Mucosa of descending colon (tissue), 3 donors: ENCODE measurements at regions not wholly inside any gene's neighbourhood (a gene's known extent, or its start where the extent isn't known, plus 50 kb on each side); places are given as distances from the start of the nearest gene placed in this dataset.

Experiments
- ATAC-seq: fragments of 200-7000 bp; cut with Tn5 transposase; one replicate; pipeline ENCODE4 v1.9.1; 2020; ENCODE audit warnings: mild to moderate bottlenecking, moderate library complexity
- DNase-seq, 3 donors: peaks; one replicate each; pipeline ENCODE4 v3.0.0-alpha.2; 2020
- H3K36me3 ChIP-seq: fragments of 200-600 bp; one replicate; pipeline ENCODE4 v1.8.0; 2021; ENCODE audit warnings: low read depth, mild to moderate bottlenecking
- H3K4me1 ChIP-seq: fragments of 200-600 bp; one replicate; pipeline ENCODE4 v1.8.0; 2021; ENCODE audit warnings: low read depth, mild to moderate bottlenecking
- H3K4me3 ChIP-seq: fragments of 200-600 bp; one replicate; pipeline ENCODE4 v1.8.0; 2021; ENCODE audit warnings: mild to moderate bottlenecking
- H3K9me3 ChIP-seq: fragments of 200-600 bp; one replicate; pipeline ENCODE4 v1.8.0; 2021; ENCODE audit warnings: mild to moderate bottlenecking
- intact Hi-C, 2 donors: fragments of 100-400 bp; cut with DNase I in 1 of 2; cut with micrococcal nuclease in 1 of 2; formaldehyde crosslinking; loops; one replicate each; pipeline versions ENCODE4 v1.11.0 to v1.11.1; 2022; cut with DNase I, micrococcal nuclease
- TF ChIP-seq, protein P1 (sequence below): fragments of 200-600 bp; IDR thresholded peaks from one replicate; pipeline ENCODE4 v1.8.0; 2022; ENCODE audit warnings: antibody characterized with exemption, mild to moderate bottlenecking
- donor health status: DM: no; HTN: no; CAD: no; lungs with moderate emphysema.
- donor health status: DM: no; HTN: no; CAD: no.
- donor health status: DM: no; HTN: yes; CAD: no.

DNA sequence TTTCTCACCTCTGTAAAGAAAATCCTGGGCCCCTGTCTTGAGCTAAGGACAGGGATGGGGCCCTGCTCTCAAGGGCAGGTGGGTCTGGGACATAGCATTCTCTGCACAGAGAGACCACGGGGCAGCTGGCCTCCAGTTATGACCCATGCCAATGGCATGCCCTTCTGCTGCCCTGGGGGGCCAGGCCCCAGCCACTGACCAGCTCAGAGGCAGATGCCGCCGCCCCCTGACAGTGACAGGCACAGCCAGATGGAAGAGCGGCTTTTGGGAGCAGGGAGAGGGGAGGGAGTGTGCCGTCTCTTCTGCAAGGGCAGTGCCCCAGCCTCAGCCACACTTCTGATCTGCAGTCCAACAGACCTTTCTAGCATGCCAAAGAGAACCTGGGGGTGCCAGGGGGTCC lies 114.8 kb upstream of the NAV2 start:
- no peaks in the 10 kb centered on the region for H3K4me1 ChIP-seq
- no peak for ATAC-seq
- intact Hi-C loops: no loop called here
- H3K36me3 ChIP-seq: no peaks in the 10 kb centered on the region
- no peaks in the 10 kb centered on the region for H3K9me3 ChIP-seq
- no peak for DNase-seq
- H3K4me3 ChIP-seq: no peak overlapping the region
- TF ChIP-seq, protein P1, sequence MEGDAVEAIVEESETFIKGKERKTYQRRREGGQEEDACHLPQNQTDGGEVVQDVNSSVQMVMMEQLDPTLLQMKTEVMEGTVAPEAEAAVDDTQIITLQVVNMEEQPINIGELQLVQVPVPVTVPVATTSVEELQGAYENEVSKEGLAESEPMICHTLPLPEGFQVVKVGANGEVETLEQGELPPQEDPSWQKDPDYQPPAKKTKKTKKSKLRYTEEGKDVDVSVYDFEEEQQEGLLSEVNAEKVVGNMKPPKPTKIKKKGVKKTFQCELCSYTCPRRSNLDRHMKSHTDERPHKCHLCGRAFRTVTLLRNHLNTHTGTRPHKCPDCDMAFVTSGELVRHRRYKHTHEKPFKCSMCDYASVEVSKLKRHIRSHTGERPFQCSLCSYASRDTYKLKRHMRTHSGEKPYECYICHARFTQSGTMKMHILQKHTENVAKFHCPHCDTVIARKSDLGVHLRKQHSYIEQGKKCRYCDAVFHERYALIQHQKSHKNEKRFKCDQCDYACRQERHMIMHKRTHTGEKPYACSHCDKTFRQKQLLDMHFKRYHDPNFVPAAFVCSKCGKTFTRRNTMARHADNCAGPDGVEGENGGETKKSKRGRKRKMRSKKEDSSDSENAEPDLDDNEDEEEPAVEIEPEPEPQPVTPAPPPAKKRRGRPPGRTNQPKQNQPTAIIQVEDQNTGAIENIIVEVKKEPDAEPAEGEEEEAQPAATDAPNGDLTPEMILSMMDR: no peak

DNA sequence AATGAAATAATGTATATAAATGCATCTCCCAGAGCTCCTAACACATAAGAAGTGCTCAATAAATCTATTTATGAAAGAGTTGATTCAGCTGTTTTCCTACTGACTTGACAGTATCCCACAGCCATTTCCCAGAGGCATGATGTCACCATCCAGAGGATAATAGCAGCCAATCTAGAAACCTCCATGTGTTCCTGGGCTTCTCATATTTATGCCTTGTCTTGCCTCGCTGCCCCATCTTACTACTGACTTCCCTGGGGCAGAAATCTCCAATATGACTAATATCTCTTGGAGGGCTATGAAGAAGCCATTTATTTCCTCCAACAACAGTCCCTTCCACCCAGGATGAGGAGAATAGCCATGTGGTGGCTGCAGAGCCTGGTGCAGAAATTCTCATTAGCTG lies 115.4 kb upstream of the NAV2 start:
- intact Hi-C loops: no loop called here
- Histone ChIP-seq H3K36me3 (no peaks in the 10 kb centered on the region), H3K4me3 (no peak overlapping the region), H3K4me1 (no peaks in the 10 kb centered on the region), H3K9me3 (no peaks in the 10 kb centered on the region)
- TF ChIP-seq, protein P1: no peak
- DNase-seq (no peak), ATAC-seq (no peak)

DNA sequence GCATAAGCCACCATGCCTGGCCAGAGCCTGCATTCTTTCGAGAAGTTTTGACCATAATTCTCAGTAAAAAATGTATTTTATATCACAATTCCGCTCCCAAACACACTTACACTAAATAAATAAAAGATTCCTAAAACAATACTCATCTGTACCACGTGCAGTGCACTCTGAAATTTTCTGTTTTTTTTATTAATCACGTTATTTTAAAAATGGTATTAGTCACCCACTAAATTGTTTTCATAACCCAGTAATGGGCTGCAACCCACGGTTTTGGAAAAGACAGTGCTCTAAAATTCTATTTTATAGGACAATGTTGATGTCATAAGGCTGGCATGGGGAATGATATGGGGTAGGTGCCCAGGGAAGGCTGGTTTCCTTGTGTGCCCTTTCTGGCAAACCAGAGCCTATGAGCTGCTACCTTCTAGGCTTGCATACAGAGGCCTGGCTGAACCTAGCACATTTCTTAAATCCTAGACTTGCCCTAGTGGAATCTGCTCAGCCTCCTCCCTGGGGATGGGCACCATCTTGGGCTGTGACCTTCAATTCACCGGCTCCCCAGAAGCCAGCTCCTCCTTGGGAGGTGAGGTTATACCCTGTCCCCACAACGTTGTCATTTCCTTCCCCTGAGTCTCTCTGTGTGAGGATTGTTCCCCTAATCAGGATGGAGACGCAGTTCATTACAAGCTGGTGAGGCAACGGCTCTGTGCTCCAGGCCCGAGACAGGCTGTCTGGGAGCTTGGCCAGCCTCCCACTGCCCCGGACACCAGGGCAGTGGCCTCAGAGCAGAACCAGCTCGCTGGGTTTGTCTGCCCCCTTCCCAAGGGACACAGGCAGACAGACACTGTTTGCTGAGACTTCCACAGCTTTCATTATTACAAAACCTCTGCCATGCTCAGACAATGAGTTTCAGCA lies 116.5 kb upstream of the NAV2 start:
- Histone ChIP-seq H3K4me3 (no peak overlapping the region), H3K4me1 (no peaks in the 10 kb centered on the region), H3K36me3 (no peaks in the 10 kb centered on the region), H3K9me3 (no peaks in the 10 kb centered on the region)
- intact Hi-C loops: no loop called here
- TF ChIP-seq, protein P1: no peak
- DNase-seq: no peak
- ATAC-seq: peak; percentile 38

DNA sequence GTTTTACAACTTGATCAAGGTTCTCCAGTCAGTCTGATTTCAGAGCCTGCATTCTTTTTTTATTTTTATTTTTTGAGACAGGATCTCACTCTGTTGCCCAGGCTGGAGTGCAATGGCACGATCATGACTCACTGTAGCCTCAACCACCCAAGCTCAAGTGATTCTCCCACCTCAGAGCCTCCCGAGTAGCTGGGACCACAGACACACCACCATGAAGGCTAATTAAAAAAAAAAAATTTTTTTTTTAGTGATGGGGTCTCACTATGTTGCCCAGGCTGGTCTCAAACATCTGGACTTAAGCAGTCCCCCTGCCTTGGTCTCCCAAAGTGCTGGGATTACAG lies 117.2 kb upstream of the NAV2 start:
- intact Hi-C loops: no loop called here
- TF ChIP-seq, protein P1: no peak
- ATAC-seq: no peak
- Histone ChIP-seq H3K4me3 (no peak overlapping the region), H3K4me1 (no peaks in the 10 kb centered on the region), H3K36me3 (no peaks in the 10 kb centered on the region), H3K9me3 (no peaks in the 10 kb centered on the region)
- no peak for DNase-seq

DNA sequence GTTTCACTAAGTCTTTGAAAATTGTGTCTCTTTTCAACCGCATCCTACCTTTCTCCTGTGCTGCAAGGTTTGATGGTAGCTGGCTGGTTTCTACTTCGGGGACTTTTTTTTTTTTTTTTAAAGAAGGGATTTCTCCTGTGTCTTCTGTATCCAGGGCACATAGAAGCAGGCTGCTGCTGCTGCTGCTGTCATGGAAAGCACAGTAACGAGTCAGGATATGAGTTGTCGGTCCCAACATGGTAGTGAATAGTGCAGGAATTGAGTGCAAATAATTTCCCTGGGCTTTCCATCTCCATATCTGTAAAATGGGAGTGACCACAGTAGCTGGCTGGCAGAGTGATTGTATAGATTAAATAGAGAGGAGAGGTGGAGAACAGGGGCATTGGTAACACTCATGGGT lies 118.3 kb upstream of the NAV2 start:
- Histone ChIP-seq H3K4me3 (no peak overlapping the region), H3K4me1 (no peaks in the 10 kb centered on the region), H3K36me3 (no peaks in the 10 kb centered on the region), H3K9me3 (no peaks in the 10 kb centered on the region)
- TF ChIP-seq, protein P1: no peak
- ATAC-seq (no peak), DNase-seq (no peak)
- intact Hi-C loops: no loop called here

DNA sequence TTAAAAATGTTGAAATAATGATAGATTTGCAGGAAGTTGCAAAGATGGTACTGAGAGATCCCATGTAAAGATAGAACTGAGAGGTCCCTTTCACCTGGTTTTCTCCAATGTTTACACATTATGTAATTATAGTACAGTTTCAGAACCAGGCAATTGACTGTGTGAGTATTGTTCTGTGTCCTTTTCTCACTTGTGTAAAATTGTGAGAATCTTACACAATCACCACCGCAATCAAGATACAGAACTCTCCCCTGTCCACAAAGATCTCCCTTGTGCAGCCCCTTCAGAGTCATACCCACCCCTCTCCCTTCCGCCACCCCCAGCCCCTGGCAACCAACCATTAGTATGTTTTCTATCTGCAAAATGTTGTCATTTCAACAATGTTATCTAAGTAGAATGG lies 119.8 kb upstream of the NAV2 start:
- Histone ChIP-seq H3K4me3 (no peak overlapping the region), H3K36me3 (no peaks in the 10 kb centered on the region), H3K9me3 (no peaks in the 10 kb centered on the region), H3K4me1 (no peaks in the 10 kb centered on the region)
- DNase-seq (no peak), ATAC-seq (no peak)
- TF ChIP-seq, protein P1: no peak
- intact Hi-C loops: no loop called here
